Left lobe of liver (tissue), 2 donors: ENCODE measurements at regions not wholly inside any gene's neighbourhood (a gene's known extent, or its start where the extent isn't known, plus 50 kb on each side); places are given as distances from the start of the nearest gene placed in this dataset.

Source experiments
- ATAC-seq: fragments of 200-7000 bp; cut with Tn5 transposase; one replicate; pipeline ENCODE4 v1.9.1; 2020; ENCODE audit warnings: mild to moderate bottlenecking, moderate library complexity
- DNase-seq: peaks from one replicate; pipeline ENCODE4 v3.0.0-alpha.2; 2020; ENCODE audit warnings: low spot score
- donor health status: DM: no; HTN: no; CAD: no; lungs with moderate emphysema.
- donor health status: DM: no; HTN: yes; CAD: no.

DNA sequence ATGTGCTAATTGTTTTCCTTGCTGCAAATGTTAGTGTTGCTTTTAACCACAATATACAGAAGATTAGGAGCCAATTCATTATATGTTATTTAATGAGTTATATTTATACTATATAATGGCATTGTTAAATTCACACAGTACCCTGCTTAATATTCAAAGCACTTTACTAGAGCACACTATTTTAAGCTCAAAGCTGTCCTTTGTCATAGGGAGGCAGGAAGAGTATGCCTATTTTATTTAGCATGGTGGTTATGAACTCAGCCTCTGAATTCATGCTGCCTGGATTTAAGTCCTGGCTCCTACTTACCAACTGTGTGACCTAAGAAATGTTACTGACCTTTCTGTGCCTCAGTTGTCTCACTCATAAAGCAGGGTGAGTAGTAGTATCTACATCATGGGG, 80.5 kb downstream of the FASTKD2 start:
- ATAC-seq, result no peak
- DNase-seq, result no peak

DNA sequence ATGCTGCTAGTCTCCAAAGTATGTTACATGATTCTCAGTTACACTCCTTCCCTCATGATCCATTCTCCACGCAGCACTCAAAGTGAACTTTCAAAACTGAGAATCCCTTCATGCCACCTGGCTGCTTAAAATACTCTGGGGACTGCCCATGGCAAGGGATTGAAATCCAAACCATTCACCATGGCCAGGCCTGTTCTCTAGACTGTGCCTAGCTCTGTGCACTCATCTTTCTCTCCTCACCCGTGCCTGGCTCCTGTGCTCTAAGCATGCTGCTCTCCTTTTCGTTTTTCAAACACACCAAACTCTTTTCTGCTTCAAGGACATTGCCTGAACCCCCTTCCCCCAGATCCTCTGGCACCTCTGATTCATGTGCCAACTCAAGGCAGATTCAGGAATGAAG, 80.9 kb downstream of the FASTKD2 start:
- no peak for ATAC-seq
- no peak for DNase-seq

DNA sequence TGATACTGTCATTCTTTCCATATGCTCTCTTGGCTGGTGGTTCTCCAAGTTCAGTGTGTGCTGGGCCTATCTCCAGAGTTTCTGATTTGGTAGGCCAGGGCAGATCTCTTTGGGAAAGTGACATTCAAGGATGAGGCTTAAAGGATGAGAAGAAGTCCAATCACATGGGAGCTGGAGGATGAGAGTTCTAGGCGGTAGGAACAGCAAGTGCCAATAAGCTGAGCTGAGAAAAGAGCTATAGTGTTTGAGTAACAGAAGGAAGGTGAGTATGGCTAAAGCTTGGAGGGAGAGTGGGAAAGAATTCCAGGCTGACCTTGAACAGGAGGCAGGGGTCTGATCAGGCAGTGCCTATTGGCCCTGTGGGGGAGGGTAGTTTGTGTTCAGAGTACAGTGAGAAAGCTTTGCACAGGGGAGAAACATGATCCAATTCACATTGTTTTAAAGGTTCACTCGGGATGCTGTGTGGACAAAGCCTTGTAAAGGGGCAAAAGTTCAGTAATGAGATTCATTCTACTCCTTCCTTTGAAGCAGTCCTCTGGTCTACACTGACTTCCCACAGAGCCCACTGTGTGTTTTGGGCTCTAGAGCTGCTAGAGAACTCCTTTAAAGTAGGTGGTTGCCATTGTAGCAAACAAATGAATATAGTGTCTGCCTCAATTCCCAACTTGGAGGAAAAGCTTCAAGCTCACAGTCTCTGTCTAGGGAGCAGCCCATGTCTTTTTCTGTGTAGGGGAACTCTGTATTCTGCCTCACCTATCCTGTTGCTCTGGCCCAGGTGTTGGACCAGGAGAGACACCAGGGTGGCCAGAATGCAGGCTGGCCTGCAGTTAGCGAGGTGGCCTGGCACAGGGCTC, 81.8 kb downstream of the FASTKD2 start:
- ATAC-seq (no peak), DNase-seq (no peak)

DNA sequence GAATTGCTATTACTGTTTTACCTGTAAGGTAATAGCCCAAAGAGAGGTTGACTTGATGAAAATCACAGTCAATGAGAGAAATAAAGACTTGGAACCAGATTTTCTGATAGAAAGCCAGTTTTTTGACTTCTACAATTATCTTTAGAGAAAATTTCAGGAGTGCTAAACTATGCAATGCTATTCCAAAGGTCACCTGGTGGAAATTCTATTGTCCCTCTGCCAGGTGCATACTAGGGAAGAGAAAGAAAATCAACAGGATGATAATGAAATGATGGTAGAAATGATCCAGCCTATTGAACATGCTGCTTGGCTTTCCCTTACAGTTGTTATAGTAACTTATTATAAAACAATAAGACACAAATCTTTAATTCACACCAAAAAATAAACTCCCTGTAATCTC, 85.0 kb downstream of the FASTKD2 start:
- ATAC-seq, result peak; percentile 79
- DNase-seq, result no peak

DNA sequence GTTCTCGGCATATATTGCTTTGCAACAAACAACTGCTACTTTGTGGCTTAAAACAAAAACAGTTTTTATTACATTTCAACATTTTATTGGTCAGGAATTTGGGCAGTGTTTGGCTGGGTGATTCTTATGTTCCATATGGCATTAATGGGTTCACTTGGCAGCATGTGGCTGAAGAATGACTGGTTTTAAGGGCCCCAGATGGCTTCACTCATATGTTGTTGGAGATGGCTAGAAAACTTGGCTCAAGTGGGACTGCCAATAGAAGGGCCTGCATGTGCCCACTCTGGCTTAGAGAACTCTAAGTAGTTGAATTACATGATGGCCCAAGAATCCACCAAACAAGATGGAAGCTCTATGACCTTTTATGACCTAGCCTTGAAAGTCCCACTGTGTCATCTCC, 86.1 kb downstream of the FASTKD2 start:
- ATAC-seq (no peak), DNase-seq (no peak)

DNA sequence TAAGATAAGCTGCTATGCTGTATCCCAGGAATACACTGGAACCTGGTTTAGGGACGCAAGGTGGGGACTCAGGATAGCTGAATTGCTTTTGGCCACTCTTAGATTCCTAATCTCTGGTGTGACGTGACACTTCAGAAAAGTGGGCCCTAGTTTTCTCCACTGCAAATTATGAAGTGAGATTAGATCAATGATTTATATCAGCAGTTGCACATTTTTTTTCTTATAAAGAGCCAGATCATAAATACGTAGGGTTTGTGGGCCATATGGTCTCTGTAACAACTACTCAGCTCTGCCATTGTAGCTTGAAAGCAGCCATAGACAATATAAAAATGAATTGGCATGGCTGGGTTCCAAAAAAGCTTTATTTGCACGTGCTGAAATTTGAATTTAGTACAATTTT, 85.4 kb upstream of the CPO start:
- DNase-seq (no peak), ATAC-seq (no peak)

DNA sequence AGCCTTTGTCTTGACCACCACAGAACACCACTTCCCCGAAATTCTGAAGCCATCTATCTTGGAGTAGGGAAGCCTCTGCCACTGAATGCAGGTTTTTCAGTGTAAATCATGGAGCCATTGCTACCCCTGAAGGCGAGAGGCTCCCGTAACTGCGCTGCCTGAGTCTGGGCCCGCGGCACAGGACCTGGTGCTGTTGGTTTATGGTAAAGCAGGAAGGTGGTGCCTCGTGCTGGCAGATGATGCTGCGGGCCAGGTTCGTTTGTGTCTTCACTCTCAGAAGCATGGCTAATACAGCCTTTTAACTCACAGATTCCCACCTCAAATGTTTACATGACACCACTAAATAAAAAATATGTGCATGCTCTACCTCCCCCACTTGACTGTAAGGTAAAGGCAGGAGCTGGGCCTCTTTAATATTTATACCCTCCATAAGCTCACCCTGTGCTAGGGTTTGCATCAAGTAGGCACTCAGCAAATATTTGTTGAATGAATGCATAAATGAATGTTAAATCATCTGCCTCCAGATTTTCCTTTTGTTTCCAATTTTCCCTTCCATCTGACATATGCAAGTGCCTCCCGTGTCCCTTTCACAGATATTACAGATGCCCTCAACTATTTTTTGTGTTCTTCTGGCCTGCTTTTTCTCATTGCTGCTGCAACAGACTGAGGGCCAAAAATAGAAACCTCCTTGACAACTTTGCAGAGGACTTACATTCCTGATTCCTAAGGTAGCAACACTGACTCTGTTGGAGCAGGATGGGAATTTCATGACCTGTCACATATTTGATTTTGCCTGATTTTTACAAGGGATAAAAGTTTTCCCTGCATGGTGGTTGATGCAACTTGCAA, 83.5 kb upstream of the CPO start:
- ATAC-seq (no peak), DNase-seq (no peak)

DNA sequence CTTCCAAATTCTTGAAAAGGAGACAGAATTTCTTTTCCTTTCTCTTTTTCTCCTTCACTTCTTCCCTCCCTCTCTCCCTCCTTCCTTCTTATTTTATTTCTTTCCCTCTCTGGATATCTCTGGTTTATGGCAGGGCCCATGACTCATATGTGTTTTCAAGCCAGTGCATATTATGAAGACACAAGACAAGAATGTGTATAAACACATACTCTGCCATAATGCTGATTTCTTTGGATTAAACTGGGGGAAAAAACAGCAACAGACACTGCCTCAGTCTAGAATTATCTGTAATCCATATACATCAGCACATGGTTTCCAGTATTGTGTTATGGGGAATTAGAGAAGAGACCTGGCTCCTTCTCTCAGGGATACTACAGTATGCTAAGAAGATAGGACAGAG, 82.8 kb upstream of the CPO start:
- no peak for DNase-seq
- ATAC-seq, result no peak

DNA sequence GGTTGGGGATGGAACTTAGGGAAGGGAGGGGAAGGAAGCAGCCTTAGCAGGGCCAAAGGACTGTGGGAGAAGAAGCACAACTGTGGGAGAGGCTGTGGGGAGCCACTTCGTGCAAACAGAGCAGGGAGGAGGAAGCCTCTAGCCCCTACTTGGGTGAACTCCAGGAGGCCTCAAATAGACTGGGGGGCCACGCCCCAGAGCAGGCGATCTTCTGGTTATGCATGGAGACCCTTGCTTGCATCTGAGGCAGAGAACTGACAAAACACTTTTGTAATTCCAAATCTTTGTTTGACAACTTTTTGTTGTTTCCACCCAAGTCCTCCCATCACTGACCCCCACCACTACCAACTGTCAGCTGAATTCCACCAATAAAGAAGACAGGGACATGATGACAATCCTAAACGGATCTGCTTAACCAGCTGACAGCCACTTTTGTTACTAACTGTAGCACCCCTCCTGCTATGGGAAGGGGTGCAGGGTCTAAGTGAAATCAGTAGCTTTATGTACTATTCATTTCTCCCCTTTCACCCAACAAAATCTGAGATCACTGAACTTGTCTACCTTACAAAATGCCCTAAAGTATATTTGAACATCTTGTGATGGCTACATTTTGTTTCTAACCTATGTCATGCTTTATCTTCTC, 80.5 kb upstream of the CPO start:
- DNase-seq (no peak), ATAC-seq (no peak)

DNA sequence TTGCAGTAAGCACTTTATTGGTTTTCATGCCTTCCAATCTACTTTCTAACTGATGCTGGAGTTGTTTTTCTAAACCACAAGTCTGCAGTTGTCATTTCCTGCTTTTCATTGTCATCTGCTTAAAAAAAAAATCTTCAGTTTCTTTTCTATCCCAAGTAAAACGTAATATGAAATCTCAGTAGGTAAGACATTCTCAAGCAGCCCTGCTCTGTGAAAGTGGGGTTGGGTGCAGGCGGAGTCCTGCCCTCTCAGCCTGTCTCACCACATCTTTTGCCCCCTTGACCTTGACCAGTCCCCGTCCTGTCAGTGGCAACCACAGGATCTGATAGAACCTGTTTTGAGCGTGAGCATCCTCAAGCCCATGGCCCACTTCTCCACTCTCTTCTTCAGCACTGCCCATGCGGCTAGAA, 80.0 kb upstream of the CPO start:
- DNase-seq (no peak), ATAC-seq (no peak)

DNA sequence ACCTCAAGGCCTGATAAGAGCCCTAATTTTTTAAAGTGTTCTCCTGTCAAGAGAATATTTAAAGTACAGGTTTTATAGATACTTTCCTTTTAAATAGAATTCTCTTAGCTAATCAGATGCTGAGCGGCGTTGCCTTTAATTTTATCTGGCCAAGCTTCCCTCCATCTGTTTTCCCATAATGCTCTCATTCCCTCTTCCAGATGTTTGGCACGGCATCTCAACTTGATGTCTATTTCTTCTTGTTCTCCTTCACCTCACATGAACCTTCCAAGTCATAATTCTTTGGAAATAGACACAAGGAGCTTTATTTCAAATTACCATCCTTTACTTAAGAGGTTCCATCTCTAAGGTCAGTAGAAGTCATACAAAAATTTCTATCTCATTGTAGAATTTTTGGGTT, 76.1 kb upstream of the CPO start:
- DNase-seq, result no peak
- no peak for ATAC-seq

DNA sequence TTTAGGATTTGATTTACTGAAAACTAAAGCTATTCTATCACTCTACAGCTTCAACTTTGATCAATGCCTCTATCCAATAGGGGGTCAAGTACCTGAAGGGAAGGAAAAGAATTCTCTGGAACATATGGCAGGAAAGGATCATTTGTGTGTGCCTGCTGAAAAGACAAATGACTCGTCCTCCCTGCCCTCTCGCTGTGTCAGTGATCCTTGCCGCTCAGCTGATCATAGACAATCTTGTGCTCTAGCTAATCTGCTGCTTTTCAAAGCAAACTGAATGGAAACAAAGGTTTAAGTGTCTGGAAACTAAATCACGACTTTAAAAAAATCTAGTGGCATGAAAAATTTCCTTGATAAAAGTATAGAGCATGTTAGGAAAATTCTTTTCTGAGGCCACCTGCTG, 75.6 kb upstream of the CPO start:
- ATAC-seq (no peak), DNase-seq (no peak)

DNA sequence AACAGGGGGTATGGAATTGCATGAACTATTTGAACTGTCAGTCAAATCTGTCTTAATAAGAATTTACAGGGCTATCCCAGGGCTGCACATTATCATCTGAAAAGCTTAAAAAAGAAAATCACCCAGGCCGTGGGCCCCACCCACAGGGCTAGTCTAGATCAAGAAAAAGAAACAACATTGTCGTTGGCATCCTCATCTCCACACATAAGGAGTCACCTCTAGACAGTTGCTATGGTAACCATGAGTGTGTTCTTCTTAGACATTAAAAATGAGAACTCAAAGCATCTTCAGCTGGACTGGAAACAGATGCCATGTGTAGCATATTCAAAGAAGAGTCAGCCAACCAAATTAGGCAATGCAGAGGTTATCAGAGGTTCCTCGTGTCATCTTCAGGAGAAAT, 72.3 kb upstream of the CPO start:
- ATAC-seq (no peak), DNase-seq (no peak)

DNA sequence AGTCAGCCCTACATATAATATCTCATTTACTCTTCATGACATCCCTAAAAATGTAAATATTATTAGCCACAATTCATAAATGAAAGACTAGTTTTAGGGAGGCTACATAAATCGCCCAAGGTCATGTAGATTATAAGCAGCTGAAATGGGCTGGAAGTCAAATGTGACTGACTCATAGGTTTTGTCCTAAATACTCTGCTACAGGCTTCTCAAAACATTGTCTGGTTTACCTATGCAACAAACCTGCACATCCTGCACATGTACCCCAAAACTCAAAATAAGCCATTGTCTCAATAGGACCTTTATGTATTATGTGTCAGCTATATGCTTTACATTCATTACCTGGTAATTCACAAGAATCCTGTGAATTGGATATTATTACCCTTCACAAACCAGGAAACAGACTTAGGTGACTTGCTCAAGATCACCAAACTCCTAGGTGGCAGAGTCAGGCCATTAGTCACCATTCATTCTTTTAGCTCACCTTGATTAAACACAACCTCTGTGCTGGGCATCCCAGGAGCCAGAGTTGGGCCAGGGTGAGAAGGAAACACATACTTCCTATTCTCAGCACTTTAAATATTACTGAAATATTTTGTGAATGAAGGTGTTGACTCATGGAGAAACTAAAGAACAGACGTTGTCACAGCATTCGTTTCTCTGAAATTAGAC, 69.4 kb upstream of the CPO start:
- DNase-seq (no peak), ATAC-seq (no peak)

DNA sequence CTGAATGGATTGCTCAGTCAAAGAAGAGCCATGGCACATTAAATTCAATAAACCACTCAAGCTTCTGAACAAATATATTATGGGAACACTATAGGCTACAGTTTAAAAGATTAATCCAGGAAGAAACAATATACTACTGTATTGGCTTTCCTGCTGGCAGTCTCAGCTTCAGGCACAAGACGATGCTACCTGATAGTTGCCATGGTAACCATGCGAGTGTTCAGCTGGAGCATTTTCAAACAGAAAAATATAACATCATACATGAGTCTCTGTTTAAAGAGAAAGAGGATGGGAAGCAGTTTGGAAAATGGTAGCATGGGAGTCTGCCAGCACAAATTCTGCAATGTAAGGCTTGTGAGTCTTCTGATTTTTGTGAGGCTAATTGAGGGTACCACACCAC, 65.9 kb upstream of the CPO start:
- no peak for ATAC-seq

DNA sequence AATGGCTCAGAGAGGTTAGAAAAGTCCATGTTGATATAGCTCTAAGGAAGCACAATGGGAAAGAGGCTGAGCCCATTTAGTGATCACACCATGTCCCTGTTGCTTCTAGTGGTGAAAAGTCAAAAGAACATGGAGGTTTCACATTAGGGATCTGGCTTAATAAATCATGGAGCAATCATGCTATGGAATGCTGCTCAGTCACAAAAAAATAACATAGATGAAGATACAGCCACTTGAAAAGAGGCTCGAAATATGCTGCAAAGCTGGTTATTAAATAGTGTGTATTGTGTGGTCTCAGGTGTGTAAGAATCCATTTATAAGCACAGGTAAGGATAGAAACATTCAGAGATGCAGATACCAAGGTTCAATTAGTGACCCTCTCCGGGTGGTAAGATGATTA, 63.6 kb upstream of the CPO start:
- no peak for ATAC-seq

More for the DNA sequence above, 65.9 kb upstream of the CPO start:
- no peak for DNase-seq

DNA sequence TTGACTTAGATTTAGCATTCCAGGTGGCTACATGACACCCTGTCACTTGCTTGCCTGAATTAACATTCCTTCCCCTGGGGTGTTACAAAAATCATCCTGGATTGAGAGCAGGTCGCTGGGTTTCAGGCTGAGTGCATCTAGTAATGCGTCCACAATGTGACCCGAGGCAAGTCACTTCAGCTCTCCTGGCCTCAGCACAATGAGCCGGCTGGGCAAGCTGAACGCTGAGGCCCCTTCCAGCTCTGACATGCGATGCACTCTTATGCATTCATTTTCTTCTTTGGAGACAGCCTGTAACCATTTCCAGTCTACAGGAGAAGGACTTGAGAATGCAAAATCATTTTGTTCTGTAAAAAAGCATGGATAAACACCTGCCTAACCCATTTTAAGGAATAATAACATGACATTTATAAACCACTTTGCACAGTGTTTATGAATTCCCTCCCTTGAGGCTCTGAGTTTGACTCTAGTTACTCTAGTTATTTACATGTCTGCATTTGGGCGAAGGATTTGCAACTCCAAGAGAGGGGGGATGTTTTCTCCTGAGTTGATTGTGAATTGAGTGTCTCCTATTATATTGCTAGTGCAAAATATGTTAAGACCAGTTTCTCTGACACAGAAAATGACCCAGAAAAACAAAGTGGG, 63.0 kb upstream of the CPO start:
- DNase-seq (no peak), ATAC-seq (no peak)

More for the DNA sequence above, 63.6 kb upstream of the CPO start:
- no peak for DNase-seq

DNA sequence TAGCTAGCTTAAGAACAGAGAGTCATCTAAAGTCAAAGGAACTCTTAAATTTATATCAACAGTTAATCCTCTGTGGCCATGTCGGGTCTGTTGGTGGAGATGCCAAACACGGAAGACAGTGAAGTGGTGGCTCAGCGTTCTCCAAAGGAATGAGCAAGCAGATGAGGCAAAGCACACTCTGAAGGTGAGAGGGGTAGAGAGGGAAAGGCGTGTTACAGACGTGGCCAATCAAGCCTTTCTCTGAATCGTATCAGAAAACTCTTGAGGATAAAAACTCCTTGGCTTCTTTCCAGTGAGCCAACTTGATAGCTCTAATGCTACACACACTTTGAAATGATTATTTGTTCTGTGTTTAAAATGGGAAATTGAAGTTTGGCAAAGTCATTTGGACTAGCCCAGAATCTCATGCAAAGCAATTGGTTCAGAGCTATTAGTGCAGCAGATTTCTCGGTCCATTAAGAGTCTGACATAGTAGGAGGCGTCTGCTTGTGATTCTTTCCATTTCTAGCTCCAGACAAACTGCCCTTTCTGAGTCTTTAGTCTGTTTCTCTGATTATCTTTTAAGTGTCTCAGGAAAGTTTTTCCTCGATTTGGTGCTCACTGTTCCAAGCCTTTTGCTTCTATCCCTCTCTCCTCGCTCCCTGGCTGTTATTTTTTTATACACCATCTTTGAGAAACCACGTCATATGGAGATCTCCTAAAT, 57.5 kb upstream of the CPO start:
- ATAC-seq (no peak), DNase-seq (no peak)

DNA sequence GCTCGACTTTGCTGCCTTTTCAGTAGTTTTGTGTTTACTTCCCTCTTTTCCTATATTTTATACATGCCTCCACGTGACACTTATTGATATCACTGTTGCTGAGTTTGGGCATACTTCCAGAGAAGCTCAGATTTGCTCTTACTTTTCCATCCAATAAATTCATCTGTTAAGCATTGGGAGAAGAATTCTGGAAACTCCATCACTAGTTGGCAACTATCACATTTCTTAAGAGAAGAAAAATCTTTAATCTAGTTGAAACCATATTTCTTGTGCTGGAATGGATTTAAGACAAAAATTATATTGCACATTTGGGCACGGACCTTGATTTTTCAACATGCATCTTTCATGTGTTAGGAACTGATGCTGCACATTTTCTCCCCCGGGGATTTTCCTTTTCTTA, 52.6 kb upstream of the CPO start:
- DNase-seq (no peak), ATAC-seq (no peak)

DNA sequence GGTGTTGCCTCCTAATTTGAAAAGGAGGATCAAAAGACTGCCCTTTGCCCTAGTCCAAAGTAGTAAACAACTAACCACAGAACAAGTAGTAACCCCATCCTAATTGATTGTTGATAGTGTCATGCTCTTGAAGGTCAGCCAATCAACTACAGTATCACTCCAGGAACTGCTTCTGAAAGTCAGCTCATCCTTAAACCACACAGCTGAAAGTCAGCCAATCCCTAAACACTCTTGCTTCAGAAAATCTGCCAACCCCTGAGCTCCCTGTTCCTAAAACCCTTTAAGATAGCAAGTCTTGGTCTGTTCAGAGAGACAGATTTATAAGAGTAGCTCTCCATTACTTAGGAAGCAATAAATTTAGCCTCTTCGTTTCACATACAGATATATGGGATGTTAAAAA, 51.6 kb upstream of the CPO start:
- no peak for ATAC-seq
- no peak for DNase-seq
